GM12878 (cell line): ENCODE measurements at regions not wholly inside any gene's neighbourhood (a gene's known extent, or its start where the extent isn't known, plus 50 kb on each side); places are given as distances from the start of the nearest gene placed in this dataset.

Source experiments
- ATAC-seq: fragments of 200-7000 bp; cut with Tn5 transposase; 3 replicates; pipeline ENCODE4 v1.9.1; 2020; ENCODE audit warnings: mild to moderate bottlenecking, moderate library complexity
- BruUV-seq: library from RNA; stranded (reverse); fragments of 400-500 nt; replicated peaks from 2 replicates; lab custom pipeline; 2021; lab: Mats Ljungman, UMichigan
- CTCF ChIA-PET: fragments of 300-600 bp; sonication (Branson Sonifier 250); formaldehyde crosslinking; extraction: SDS; loops from one replicate; lab custom pipeline; 2021; ENCODE audit warnings: inconsistent platforms; lab: Yijun Ruan, JAX
- POLR2A ChIA-PET: fragments of 350-600 bp; formaldehyde crosslinking; extraction: SDS; loops from one replicate; lab custom pipeline; 2021; ENCODE audit warnings: inconsistent platforms; lab: Charles Lee
- RAD21 ChIA-PET: fragments of 300-600 bp; sonication (Branson Sonifier 250); formaldehyde crosslinking; loops from one replicate; lab custom pipeline; 2023; ENCODE audit warnings: antibody characterized with exemption; ENCODE audit not compliant: unreplicated experiment; lab: Charles Lee
- SMC1A ChIA-PET: fragments of 300-600 bp; sonication (Branson Sonifier 250); formaldehyde crosslinking; loops from one replicate; lab custom pipeline; 2023; ENCODE audit not compliant: unreplicated experiment, uncharacterized antibody; lab: Charles Lee
- DNase-seq: peaks from one replicate; pipeline ENCODE4 v3.0.0-alpha.2; 2011; ENCODE audit warnings: low read depth, low spot score
- FAIRE-seq: peaks from 3 replicates; lab custom pipeline; 2011; peaks lifted over from hg19 to GRCh38; lab: Jason Lieb, UNC
- H2AFZ ChIP-seq: 2 replicates; pipeline ENCODE4 v1.6.0; 2011; ENCODE audit warnings: low read depth, low read length, control low read depth; ENCODE audit not compliant: control insufficient read depth
- H3K27ac ChIP-seq: 2 replicates; pipeline ENCODE4 v1.5.1; 2011; ENCODE audit warnings: control low read depth; ENCODE audit not compliant: control insufficient read depth, insufficient read depth
- H3K27me3 ChIP-seq, 2 experiments: replicated peaks in 1 of 2; 2 replicates each; pipeline versions ENCODE4 v1.6.0 to v1.6.1; 2011; ENCODE audit warnings: low read length in 1 of 2; ENCODE audit not compliant: control insufficient read depth in 2 of 2, insufficient read depth in 2 of 2
- H3K36me3 ChIP-seq, 2 experiments: 2 replicates each; pipeline ENCODE4 v1.5.1; 2011; ENCODE audit warnings: low read length in 1 of 2; ENCODE audit not compliant: control insufficient read depth in 2 of 2, insufficient read depth in 2 of 2
- H3K4me1 ChIP-seq: 2 replicates; pipeline ENCODE4 v1.6.1; 2011; ENCODE audit warnings: mild to moderate bottlenecking, low read length, moderate library complexity, mixed read lengths; ENCODE audit not compliant: control insufficient read depth, insufficient read depth
- H3K4me2 ChIP-seq: 2 replicates; pipeline ENCODE4 v1.6.0; 2011; ENCODE audit warnings: control low read depth; ENCODE audit not compliant: control insufficient read depth, insufficient read depth
- H3K4me3 ChIP-seq: fragments of 200-600 bp; sonication (generic); 2 replicates; pipeline ENCODE4 v1.5.1; 2016
- H3K79me2 ChIP-seq: 2 replicates; pipeline ENCODE4 v1.6.0; 2011; ENCODE audit warnings: low read length; ENCODE audit not compliant: control insufficient read depth, insufficient read depth
- H3K9ac ChIP-seq: 2 replicates; pipeline ENCODE4 v1.8.0; 2011; ENCODE audit warnings: low read length, control low read depth, mixed read lengths; ENCODE audit not compliant: control insufficient read depth, insufficient read depth
- H3K9me3 ChIP-seq: replicated peaks from 3 replicates; pipeline ENCODE4 v1.5.1; 2011; ENCODE audit warnings: mild to moderate bottlenecking, low read length; ENCODE audit not compliant: control insufficient read depth, insufficient read depth
- H4K20me1 ChIP-seq: 2 replicates; pipeline ENCODE4 v1.6.0; 2011; ENCODE audit not compliant: control insufficient read depth, insufficient read depth
- CBFB ChIP-seq: IDR thresholded peaks from 2 replicates; pipeline ENCODE4 v1.6.1; 2016; ENCODE audit warnings: antibody characterized with exemption, low read depth
- CREB1 ChIP-seq: IDR thresholded peaks from 2 replicates; pipeline ENCODE4 v1.6.1; 2012; ENCODE audit warnings: low read depth, mild to moderate bottlenecking, inconsistent platforms
- ESRRA ChIP-seq: IDR thresholded peaks from 2 replicates; pipeline ENCODE4 v1.6.1; 2012; ENCODE audit warnings: mild to moderate bottlenecking, low read length, improper control_type of control experiment
- HDAC2 ChIP-seq: fragments of 200-600 bp; sonication (generic); IDR thresholded peaks from 2 replicates; pipeline ENCODE4 v1.6.1; 2017
- HDGF ChIP-seq: fragments of 450-650 bp; IDR thresholded peaks from 2 replicates; pipeline ENCODE4 v1.6.1; 2016; ENCODE audit warnings: antibody characterized with exemption
- IKZF1 ChIP-seq: fragments of 450-650 bp; conservative IDR thresholded peaks from 2 replicates; pipeline ENCODE4 v1.6.1; 2017; ENCODE audit warnings: antibody characterized with exemption, mild to moderate bottlenecking
- LARP7 ChIP-seq: fragments of 450-650 bp; IDR thresholded peaks from 2 replicates; pipeline ENCODE4 v1.6.1; 2017; ENCODE audit warnings: mild to moderate bottlenecking
- MEF2A ChIP-seq: IDR thresholded peaks from 2 replicates; pipeline ENCODE4 v1.6.1; 2011; ENCODE audit warnings: low read depth, mild to moderate bottlenecking, low read length, moderate library complexity; ENCODE audit not compliant: insufficient read depth
- NFXL1 ChIP-seq: fragments of 450-650 bp; IDR thresholded peaks from 2 replicates; pipeline ENCODE4 v1.6.1; 2017; ENCODE audit warnings: antibody characterized with exemption, mild to moderate bottlenecking, borderline replicate concordance
- NR2F1 ChIP-seq: fragments of 450-650 bp; conservative IDR thresholded peaks from 2 replicates; pipeline ENCODE4 v1.6.1; 2017; ENCODE audit warnings: mild to moderate bottlenecking
- POLR2AphosphoS2 ChIP-seq: IDR thresholded peaks from 2 replicates; pipeline ENCODE4 v1.6.1; 2011; ENCODE audit warnings: low read depth, mild to moderate bottlenecking, low read length, improper control_type of control experiment, moderate library complexity
- SMAD1 ChIP-seq: fragments of 450-650 bp; IDR thresholded peaks from 2 replicates; pipeline ENCODE4 v1.6.1; 2018; ENCODE audit warnings: mild to moderate bottlenecking, low read depth; ENCODE audit not compliant: partially characterized antibody
- SMC3 ChIP-seq: IDR thresholded peaks from 2 replicates; pipeline ENCODE4 v1.6.1; 2011; ENCODE audit warnings: low read length, improper control_type of control experiment, borderline replicate concordance
- SREBF1 ChIP-seq: IDR thresholded peaks from 2 replicates; pipeline ENCODE4 v1.6.1; 2012; ENCODE audit warnings: mild to moderate bottlenecking, low read length
- STAT1 ChIP-seq: fragments of 450-650 bp; conservative IDR thresholded peaks from 2 replicates; pipeline ENCODE4 v1.6.1; 2014; ENCODE audit warnings: antibody characterized with exemption, mild to moderate bottlenecking
- STAT3 ChIP-seq: IDR thresholded peaks from 2 replicates; pipeline ENCODE4 v1.6.1; 2011; ENCODE audit warnings: low read depth, low read length, improper control_type of control experiment
- TCF12 ChIP-seq: IDR thresholded peaks from 2 replicates; pipeline ENCODE4 v1.6.1; 2011; ENCODE audit warnings: low read depth, mild to moderate bottlenecking, low read length
- ZNF217 ChIP-seq: fragments of 450-650 bp; IDR thresholded peaks from 2 replicates; pipeline ENCODE4 v1.6.1; 2017; ENCODE audit warnings: antibody characterized with exemption, mild to moderate bottlenecking
- WGBS: methylation state at CpG from one replicate; pipeline ENCODE4 v1.1.6; 2016; ENCODE audit warnings: low lambda C conversion rate; ENCODE audit not compliant: insufficient replicate concordance, insufficient coverage; ENCODE audit errors: missing lambda C conversion rate; 5-methylcytosine and 5-hydroxymethylcytosine counted together
- in situ Hi-C: fragments of 300-500 bp; cut with MboI; formaldehyde crosslinking; loops from 9 replicates; pipeline ENCODE4 v1.14.3; 2018; ENCODE audit warnings: mixed read lengths
- intact Hi-C: fragments of 100-400 bp; cut with micrococcal nuclease; formaldehyde crosslinking; loops from one replicate; pipeline ENCODE4 v1.14.2; 2022; ENCODE audit not compliant: unreplicated experiment
- TF ChIP-seq, protein P1 (sequence below): fragments of 450-650 bp; conservative IDR thresholded peaks from 2 replicates; pipeline ENCODE4 v1.6.1; 2017; ENCODE audit warnings: mild to moderate bottlenecking, moderate library complexity

DNA sequence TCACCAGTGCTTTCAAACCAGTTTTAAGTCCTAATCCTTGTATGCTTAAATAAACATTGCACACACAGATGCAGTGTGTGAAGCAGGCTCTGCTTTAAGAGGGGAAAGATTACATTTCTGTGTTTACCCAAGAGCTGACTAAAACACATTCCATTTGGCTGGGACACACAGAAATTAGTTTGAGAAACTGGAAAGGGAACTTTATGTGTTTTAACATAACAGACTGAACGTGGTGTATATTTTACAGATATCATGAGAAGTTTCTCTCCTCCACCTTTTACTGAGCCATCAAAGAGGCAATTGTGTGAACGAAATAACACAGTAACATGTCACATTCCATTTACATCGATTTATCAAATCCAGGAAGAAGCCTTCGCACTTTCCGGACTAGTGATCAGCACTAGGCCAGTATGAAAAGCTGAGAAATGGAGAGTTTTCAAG lies 121.8 kb downstream of the MAIP1 start:
- ATAC-seq (no peak), DNase-seq (no peak), FAIRE-seq (no peak)
- SMC1A ChIA-PET = interaction anchor here (1.1 kb wide), 1 partner anchor 10 kb away, joined by 3 read pairs; no protein-coding TSS in a partner anchor
- intact Hi-C loops (no loop called here), in situ Hi-C loops (no loop called here)
- Histone ChIP-seq H3K9ac (no peak overlapping the region), H3K9me3 (no peaks in the 10 kb centered on the region), H3K27me3 (no peaks in the 10 kb centered on the region), H3K4me3 (no peak overlapping the region), H4K20me1 (no peaks in the 10 kb centered on the region), H2AFZ (no peak overlapping the region), H3K4me2 (no peak overlapping the region), H3K27ac (no peak overlapping the region), H3K4me1 (no peaks in the 10 kb centered on the region), H3K79me2 (no peaks in the 10 kb centered on the region), H3K36me3 (no peaks in the 10 kb centered on the region)
- POLR2A ChIA-PET = no interaction called here
- RAD21 ChIA-PET = no interaction called here
- 39% methylated on average over 5 of the region's 5 CpGs for WGBS
- CTCF ChIA-PET = interaction anchor here (0.6 kb wide), 1 partner anchor 10 kb away, joined by 3 read pairs; no protein-coding TSS in a partner anchor
- no peak for TF ChIP-seq SMAD1
- no peak for TF ChIP-seq TCF12
- TF ChIP-seq IKZF1 = no peak
- no peak for TF ChIP-seq HDGF
- TF ChIP-seq MEF2A = no peak
- TF ChIP-seq ESRRA = no peak
- BruUV-seq = no TSS peak

DNA sequence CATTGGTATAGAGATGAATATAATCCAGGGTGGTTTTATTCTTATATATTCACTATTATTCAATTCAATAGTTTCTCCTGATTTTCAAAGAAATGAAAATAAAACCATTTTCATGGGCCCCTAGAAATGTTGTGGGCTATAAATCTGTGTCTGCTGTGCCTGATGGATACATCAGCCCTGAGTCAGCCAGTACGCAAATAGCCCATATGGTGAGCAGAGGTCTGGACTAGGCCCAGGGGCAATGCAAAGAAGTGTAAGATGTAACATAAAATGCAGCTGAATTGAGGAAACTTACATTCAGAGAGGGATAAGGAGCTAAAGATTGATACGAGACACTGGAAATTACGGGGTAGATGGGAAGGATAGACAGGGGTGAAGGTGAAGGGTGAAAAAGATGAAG lies 122.5 kb downstream of the MAIP1 start:
- DNase-seq (no peak), ATAC-seq (no peak), FAIRE-seq (no peak)
- POLR2A ChIA-PET = no interaction called here
- Histone ChIP-seq H3K4me2 (no peak overlapping the region), H3K4me3 (no peak overlapping the region), H3K9me3 (no peaks in the 10 kb centered on the region), H3K27me3 (no peaks in the 10 kb centered on the region), H3K4me1 (no peaks in the 10 kb centered on the region), H2AFZ (no peak overlapping the region), H3K9ac (no peak overlapping the region), H4K20me1 (no peaks in the 10 kb centered on the region), H3K27ac (no peak overlapping the region), H3K79me2 (no peaks in the 10 kb centered on the region), H3K36me3 (no peaks in the 10 kb centered on the region)
- CTCF ChIA-PET = no interaction called here
- in situ Hi-C loops = no loop called here
- no TSS peak for BruUV-seq
- 14% methylated on average over 3 of the region's 3 CpGs for WGBS
- RAD21 ChIA-PET = no interaction called here
- intact Hi-C loops = no loop called here
- SMC1A ChIA-PET = no interaction called here
- TF ChIP-seq IKZF1 = no peak
- TF ChIP-seq POLR2AphosphoS2 = no peak
- TF ChIP-seq SMC3 = no peak
- TF ChIP-seq LARP7 = no peak
- TF ChIP-seq STAT3 = no peak
- TF ChIP-seq NFXL1 = no peak
- TF ChIP-seq TCF12 = no peak
- TF ChIP-seq NR2F1 = no peak
- no peak for TF ChIP-seq HDAC2
- TF ChIP-seq, protein P1, sequence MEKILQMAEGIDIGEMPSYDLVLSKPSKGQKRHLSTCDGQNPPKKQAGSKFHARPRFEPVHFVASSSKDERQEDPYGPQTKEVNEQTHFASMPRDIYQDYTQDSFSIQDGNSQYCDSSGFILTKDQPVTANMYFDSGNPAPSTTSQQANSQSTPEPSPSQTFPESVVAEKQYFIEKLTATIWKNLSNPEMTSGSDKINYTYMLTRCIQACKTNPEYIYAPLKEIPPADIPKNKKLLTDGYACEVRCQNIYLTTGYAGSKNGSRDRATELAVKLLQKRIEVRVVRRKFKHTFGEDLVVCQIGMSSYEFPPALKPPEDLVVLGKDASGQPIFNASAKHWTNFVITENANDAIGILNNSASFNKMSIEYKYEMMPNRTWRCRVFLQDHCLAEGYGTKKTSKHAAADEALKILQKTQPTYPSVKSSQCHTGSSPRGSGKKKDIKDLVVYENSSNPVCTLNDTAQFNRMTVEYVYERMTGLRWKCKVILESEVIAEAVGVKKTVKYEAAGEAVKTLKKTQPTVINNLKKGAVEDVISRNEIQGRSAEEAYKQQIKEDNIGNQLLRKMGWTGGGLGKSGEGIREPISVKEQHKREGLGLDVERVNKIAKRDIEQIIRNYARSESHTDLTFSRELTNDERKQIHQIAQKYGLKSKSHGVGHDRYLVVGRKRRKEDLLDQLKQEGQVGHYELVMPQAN = no peak
- no peak for TF ChIP-seq CBFB
- no peak for TF ChIP-seq ZNF217
- TF ChIP-seq CREB1 = no peak
- TF ChIP-seq SREBF1 = no peak
- TF ChIP-seq STAT1 = no peak
